ENCODE measurements at regions not wholly inside any gene's neighbourhood (a gene's known extent, or its start where the extent isn't known, plus 50 kb on each side); places are given as distances from the start of the nearest gene placed in this dataset.

- H3K4me3 Mint-ChIP-seq = no peak overlapping the region
- ATAC-seq (no peak), DNase-seq (no peak)
- no peak overlapping the region for H3K27ac Mint-ChIP-seq
- CTCF ChIA-PET = no interaction called here
- peaks cover 19% of the 10 kb centered on the region for H3K27me3 Mint-ChIP-seq
- H3K4me1 Mint-ChIP-seq = no peaks in the 10 kb centered on the region
- H3K9me3 Mint-ChIP-seq (ENCODE audit: low read depth) = no peaks in the 10 kb centered on the region
- H3K36me3 Mint-ChIP-seq = no peaks in the 10 kb centered on the region
Measured at GRCh38 chr9:19615036-19615624, 173.7 kb downstream of the SLC24A2 start.

GRCh38 chr9:19614294-19614693 lies 174.5 kb downstream of the SLC24A2 start:
- Mint-ChIP-seq H3K4me1 (no peaks in the 10 kb centered on the region), H3K36me3 (no peaks in the 10 kb centered on the region), H3K9me3 (ENCODE audit: low read depth) (no peaks in the 10 kb centered on the region), H3K27me3 (peaks cover 16% of the 10 kb centered on the region), H3K4me3 (no peak overlapping the region), H3K27ac (no peak overlapping the region)
- ATAC-seq (no peak), DNase-seq (no peak)
- CTCF ChIA-PET = no interaction called here

GRCh38 chr9:19600538-19600937 lies 188.3 kb downstream of the SLC24A2 start:
- Mint-ChIP-seq H3K27me3 (peaks cover 4% of the 10 kb centered on the region), H3K4me3 (no peak overlapping the region), H3K4me1 (no peaks in the 10 kb centered on the region), H3K27ac (no peak overlapping the region), H3K9me3 (ENCODE audit: low read depth) (no peaks in the 10 kb centered on the region), H3K36me3 (no peaks in the 10 kb centered on the region)
- CTCF ChIA-PET = no interaction called here
- ATAC-seq = no peak
- DNase-seq = no peak

GRCh38 chr9:19598722-19599121 lies 189.9 kb downstream of the ACER2 start:
- H3K4me1 Mint-ChIP-seq = no peaks in the 10 kb centered on the region
- no peak overlapping the region for H3K4me3 Mint-ChIP-seq
- peaks cover 10% of the 10 kb centered on the region for H3K27me3 Mint-ChIP-seq
- ATAC-seq = no peak
- H3K36me3 Mint-ChIP-seq = no peaks in the 10 kb centered on the region
- H3K9me3 Mint-ChIP-seq (ENCODE audit: low read depth) = no peaks in the 10 kb centered on the region
- H3K27ac Mint-ChIP-seq = no peak overlapping the region
- DNase-seq = no peak
- CTCF ChIA-PET = no interaction called here

GRCh38 chr9:19597176-19597575 lies 188.4 kb downstream of the ACER2 start:
- CTCF ChIA-PET = no interaction called here
- H3K9me3 Mint-ChIP-seq (ENCODE audit: low read depth) = no peaks in the 10 kb centered on the region
- H3K36me3 Mint-ChIP-seq = no peaks in the 10 kb centered on the region
- H3K4me1 Mint-ChIP-seq = no peaks in the 10 kb centered on the region
- ATAC-seq = no peak
- no peak for DNase-seq
- no peak overlapping the region for H3K4me3 Mint-ChIP-seq
- H3K27me3 Mint-ChIP-seq = peaks cover 10% of the 10 kb centered on the region
- no peak overlapping the region for H3K27ac Mint-ChIP-seq

GRCh38 chr9:19595003-19595402 lies 186.2 kb downstream of the ACER2 start:
- CTCF ChIA-PET = interaction anchor here (0.6 kb wide), 1 partner anchor 8 kb away, joined by 4 read pairs; no protein-coding TSS in a partner anchor
- H3K27me3 Mint-ChIP-seq = peaks cover 7% of the 10 kb centered on the region
- ATAC-seq (no peak), DNase-seq (no peak)
- no peaks in the 10 kb centered on the region for H3K9me3 Mint-ChIP-seq (ENCODE audit: low read depth)
- H3K27ac Mint-ChIP-seq = no peak overlapping the region
- H3K36me3 Mint-ChIP-seq = no peaks in the 10 kb centered on the region
- H3K4me1 Mint-ChIP-seq = no peaks in the 10 kb centered on the region
- no peak overlapping the region for H3K4me3 Mint-ChIP-seq

GRCh38 chr9:19587678-19588077 lies 178.9 kb downstream of the ACER2 start:
- Mint-ChIP-seq H3K9me3 (ENCODE audit: low read depth) (no peaks in the 10 kb centered on the region), H3K4me1 (no peaks in the 10 kb centered on the region), H3K27me3 (peaks cover 2% of the 10 kb centered on the region), H3K36me3 (no peaks in the 10 kb centered on the region), H3K4me3 (no peak overlapping the region), H3K27ac (no peak overlapping the region)
- DNase-seq (no peak), ATAC-seq (no peak)
- CTCF ChIA-PET = no interaction called here

- ATAC-seq (no peak), DNase-seq (no peak)
- Mint-ChIP-seq H3K4me3 (no peak overlapping the region), H3K4me1 (no peaks in the 10 kb centered on the region), H3K36me3 (no peaks in the 10 kb centered on the region), H3K27ac (no peak overlapping the region), H3K9me3 (ENCODE audit: low read depth) (no peaks in the 10 kb centered on the region), H3K27me3 (peaks cover 8% of the 10 kb centered on the region)
- CTCF ChIA-PET = no interaction called here
Measured at GRCh38 chr9:19583890-19584289, 175.1 kb downstream of the ACER2 start.

GRCh38 chr9:19577411-19577810 lies 168.6 kb downstream of the ACER2 start:
- no peaks in the 10 kb centered on the region for H3K4me1 Mint-ChIP-seq
- no peak overlapping the region for H3K27ac Mint-ChIP-seq
- no peaks in the 10 kb centered on the region for H3K9me3 Mint-ChIP-seq (ENCODE audit: low read depth)
- ATAC-seq = no peak
- no peaks in the 10 kb centered on the region for H3K36me3 Mint-ChIP-seq
- peaks cover 14% of the 10 kb centered on the region for H3K27me3 Mint-ChIP-seq
- no peak overlapping the region for H3K4me3 Mint-ChIP-seq
- CTCF ChIA-PET = no interaction called here
- no peak for DNase-seq

GRCh38 chr9:19568946-19569345 lies 160.1 kb downstream of the ACER2 start:
- Mint-ChIP-seq H3K4me3 (no peak overlapping the region), H3K36me3 (no peaks in the 10 kb centered on the region), H3K4me1 (no peaks in the 10 kb centered on the region), H3K9me3 (ENCODE audit: low read depth) (no peaks in the 10 kb centered on the region), H3K27ac (no peak overlapping the region), H3K27me3 (peaks cover 9% of the 10 kb centered on the region)
- DNase-seq (no peak), ATAC-seq (no peak)
- CTCF ChIA-PET = no interaction called here

GRCh38 chr9:19564396-19565061 lies 155.7 kb downstream of the ACER2 start:
- ATAC-seq = no peak
- Mint-ChIP-seq H3K27ac (no peak overlapping the region), H3K4me1 (no peaks in the 10 kb centered on the region), H3K9me3 (ENCODE audit: low read depth) (no peaks in the 10 kb centered on the region), H3K36me3 (no peaks in the 10 kb centered on the region), H3K4me3 (no peak overlapping the region), H3K27me3 (peaks cover 2% of the 10 kb centered on the region)
- DNase-seq = no peak
- CTCF ChIA-PET = no interaction called here

- H3K4me1 Mint-ChIP-seq = no peaks in the 10 kb centered on the region
- no peak for ATAC-seq
- no peak for DNase-seq
Measured at GRCh38 chr9:19555214-19555613, 146.4 kb downstream of the ACER2 start.

GRCh38 chr9:19554529-19554928 lies 145.7 kb downstream of the ACER2 start:
- Mint-ChIP-seq H3K9me3 (ENCODE audit: low read depth) (no peaks in the 10 kb centered on the region), H3K4me3 (no peak overlapping the region), H3K4me1 (no peaks in the 10 kb centered on the region), H3K27ac (no peak overlapping the region), H3K36me3 (no peaks in the 10 kb centered on the region), H3K27me3 (no peaks in the 10 kb centered on the region)
- ATAC-seq = no peak
- DNase-seq = no peak
- CTCF ChIA-PET = no interaction called here

More at GRCh38 chr9:19555214-19555613, 146.4 kb downstream of the ACER2 start:
- CTCF ChIA-PET = no interaction called here
- Mint-ChIP-seq H3K36me3 (no peaks in the 10 kb centered on the region), H3K27me3 (no peaks in the 10 kb centered on the region), H3K4me3 (no peak overlapping the region), H3K27ac (no peak overlapping the region), H3K9me3 (ENCODE audit: low read depth) (no peaks in the 10 kb centered on the region)

- Mint-ChIP-seq H3K4me3 (no peak overlapping the region), H3K9me3 (ENCODE audit: low read depth) (no peaks in the 10 kb centered on the region), H3K27ac (no peak overlapping the region), H3K36me3 (no peaks in the 10 kb centered on the region), H3K4me1 (no peaks in the 10 kb centered on the region), H3K27me3 (peaks cover 4% of the 10 kb centered on the region)
- CTCF ChIA-PET = no interaction called here
- ATAC-seq = no peak
- DNase-seq = no peak
Measured at GRCh38 chr9:19553441-19553840, 144.6 kb downstream of the ACER2 start.
